Type B pancreatic cell (in vitro differentiated cells): ENCODE measurements at regions not wholly inside any gene's neighbourhood (a gene's known extent, or its start where the extent isn't known, plus 50 kb on each side); places are given as distances from the start of the nearest gene placed in this dataset.

Experiments used
- DNase-seq: peaks from one replicate; pipeline ENCODE4 v3.0.0; 2021; ENCODE audit warnings: mixed read lengths; ENCODE audit not compliant: unreplicated experiment; ENCODE audit errors: extremely low spot score
- H3K27ac Mint-ChIP-seq: 2 replicates; pipeline ENCODE4 v1.8.0; 2021; ENCODE audit warnings: mild to moderate bottlenecking, mixed read lengths
- H3K27me3 Mint-ChIP-seq: 2 replicates; pipeline ENCODE4 v1.8.0; 2021; ENCODE audit warnings: mixed read lengths
- H3K36me3 Mint-ChIP-seq: 2 replicates; pipeline ENCODE4 v1.8.0; 2021; ENCODE audit warnings: mixed read lengths
- H3K4me1 Mint-ChIP-seq: one replicate; pipeline ENCODE4 v1.8.0; 2021; ENCODE audit warnings: mixed read lengths; ENCODE audit not compliant: unreplicated experiment
- H3K4me3 Mint-ChIP-seq: 2 replicates; pipeline ENCODE4 v1.8.0; 2021; ENCODE audit warnings: mild to moderate bottlenecking, mixed read lengths
- H3K9me3 Mint-ChIP-seq: 2 replicates; pipeline ENCODE4 v1.8.0; 2021; ENCODE audit warnings: mixed read lengths
- CTCF ChIP-seq: fragments of 200-600 bp; sonication (generic); conservative IDR thresholded peaks from 2 replicates; pipeline ENCODE4 v1.5.0; 2021; ENCODE audit warnings: antibody characterized with exemption, mild to moderate bottlenecking

- Mint-ChIP-seq H3K27ac (no peak overlapping the region), H3K27me3 (peaks cover 4% of the 10 kb centered on the region)
- no peak for DNase-seq
Observed at GRCh38 chr20:51196991-51197651, 174.2 kb upstream of the KCNG1 start.

GRCh38 chr20:51195990-51196389 lies 173.1 kb upstream of the KCNG1 start:
- peaks cover 4% of the 10 kb centered on the region for H3K27me3 Mint-ChIP-seq
- H3K36me3 Mint-ChIP-seq: no peaks in the 10 kb centered on the region
- no peak for DNase-seq
- TF ChIP-seq CTCF: no peak
- H3K4me1 Mint-ChIP-seq: no peaks in the 10 kb centered on the region
- peaks cover 6% of the 10 kb centered on the region for H3K9me3 Mint-ChIP-seq
- no peak overlapping the region for H3K4me3 Mint-ChIP-seq
- no peak overlapping the region for H3K27ac Mint-ChIP-seq

More at GRCh38 chr20:51196991-51197651, 174.2 kb upstream of the KCNG1 start:
- no peak for TF ChIP-seq CTCF
- Mint-ChIP-seq H3K4me1 (no peaks in the 10 kb centered on the region), H3K4me3 (no peak overlapping the region), H3K9me3 (peaks cover 6% of the 10 kb centered on the region), H3K36me3 (no peaks in the 10 kb centered on the region)

- Mint-ChIP-seq H3K9me3 (peaks cover 6% of the 10 kb centered on the region), H3K27me3 (peaks cover 4% of the 10 kb centered on the region), H3K36me3 (no peaks in the 10 kb centered on the region), H3K4me1 (no peaks in the 10 kb centered on the region), H3K27ac (no peak overlapping the region), H3K4me3 (no peak overlapping the region)
- TF ChIP-seq CTCF: no peak
- no peak for DNase-seq
Observed at GRCh38 chr20:51195419-51195901, 172.6 kb upstream of the KCNG1 start.

- peaks cover 6% of the 10 kb centered on the region for H3K9me3 Mint-ChIP-seq
- H3K27me3 Mint-ChIP-seq: peaks cover 4% of the 10 kb centered on the region
- TF ChIP-seq CTCF: no peak
- no peaks in the 10 kb centered on the region for H3K36me3 Mint-ChIP-seq
- no peak overlapping the region for H3K4me3 Mint-ChIP-seq
- H3K4me1 Mint-ChIP-seq: peaks cover under 1% of the 10 kb centered on the region
- no peak for DNase-seq
- H3K27ac Mint-ChIP-seq: no peak overlapping the region
Observed at GRCh38 chr20:51193066-51193772, 170.3 kb upstream of the KCNG1 start.

GRCh38 chr20:51190783-51191180 lies 167.9 kb upstream of the KCNG1 start:
- no peaks in the 10 kb centered on the region for H3K36me3 Mint-ChIP-seq
- peaks cover 6% of the 10 kb centered on the region for H3K9me3 Mint-ChIP-seq
- no peak for TF ChIP-seq CTCF
- peaks cover 4% of the 10 kb centered on the region for H3K27me3 Mint-ChIP-seq
- no peak overlapping the region for H3K27ac Mint-ChIP-seq
- DNase-seq: no peak
- H3K4me3 Mint-ChIP-seq: no peak overlapping the region
- peaks cover 18% of the 10 kb centered on the region for H3K4me1 Mint-ChIP-seq
